Smooth muscle cell (in vitro differentiated cells): ENCODE measurements at regions not wholly inside any gene's neighbourhood (a gene's known extent, or its start where the extent isn't known, plus 50 kb on each side); places are given as distances from the start of the nearest gene placed in this dataset.

Source experiments
- DNase-seq: peaks from one replicate; lab custom pipeline; 2025; ENCODE audit not compliant: unreplicated experiment; lab: John Stamatoyannopoulos, UW
- H2AFZ ChIP-seq: fragments of 200-600 bp; sonication (generic); 2 replicates; pipeline ENCODE4 v1.6.0; 2016; ENCODE audit warnings: antibody characterized with exemption, low read depth, mild to moderate bottlenecking
- H3F3A ChIP-seq: fragments of 200-600 bp; sonication (generic); 2 replicates; pipeline ENCODE4 v1.6.0; 2017; ENCODE audit warnings: antibody characterized with exemption, low read depth
- H3K27ac ChIP-seq: fragments of 200-600 bp; sonication (generic); 2 replicates; pipeline ENCODE4 v1.5.1; 2016; ENCODE audit warnings: low read depth, mild to moderate bottlenecking
- H3K27me3 ChIP-seq: fragments of 200-600 bp; sonication (generic); 2 replicates; pipeline ENCODE4 v1.6.1; 2016; ENCODE audit warnings: low read depth, mild to moderate bottlenecking
- H3K36me3 ChIP-seq: fragments of 200-600 bp; sonication (generic); 2 replicates; pipeline ENCODE4 v1.5.1; 2016; ENCODE audit warnings: low read depth
- H3K4me1 ChIP-seq: fragments of 200-600 bp; sonication (generic); 2 replicates; pipeline ENCODE4 v1.5.1; 2016; ENCODE audit warnings: low read depth
- H3K4me2 ChIP-seq: fragments of 200-600 bp; sonication (generic); 2 replicates; pipeline ENCODE4 v1.6.0; 2016; ENCODE audit warnings: mild to moderate bottlenecking
- H3K4me3 ChIP-seq: fragments of 200-600 bp; sonication (generic); 2 replicates; pipeline ENCODE4 v1.5.1; 2016; ENCODE audit warnings: mild to moderate bottlenecking
- H3K79me2 ChIP-seq: fragments of 200-600 bp; sonication (generic); 2 replicates; pipeline ENCODE4 v1.6.0; 2016; ENCODE audit warnings: low read depth, mild to moderate bottlenecking
- H3K9ac ChIP-seq: fragments of 200-600 bp; sonication (generic); 2 replicates; pipeline ENCODE4 v1.6.0; 2016; ENCODE audit warnings: low read depth
- H3K9me3 ChIP-seq: fragments of 200-600 bp; sonication (generic); replicated peaks from 2 replicates; pipeline ENCODE4 v1.5.1; 2016; ENCODE audit warnings: low read depth
- H4K20me1 ChIP-seq: fragments of 200-600 bp; sonication (generic); 2 replicates; pipeline ENCODE4 v1.6.0; 2016; ENCODE audit warnings: low read depth
- CTCF ChIP-seq: fragments of 200-600 bp; sonication (generic); IDR thresholded peaks from 2 replicates; pipeline ENCODE4 v1.5.1; 2017; ENCODE audit warnings: borderline replicate concordance, mild to moderate bottlenecking, antibody characterized with exemption; ENCODE audit not compliant: insufficient read depth, poor library complexity, severe bottlenecking
- WGBS: methylation state at CpG from one replicate; pipeline ENCODE4 v1.1.7; 2016; ENCODE audit warnings: low lambda C conversion rate; 5-methylcytosine and 5-hydroxymethylcytosine counted together

- Histone ChIP-seq H3K79me2 (no peaks in the 10 kb centered on the region), H3K4me1 (no peaks in the 10 kb centered on the region), H3F3A (no peaks in the 10 kb centered on the region), H3K4me3 (no peak overlapping the region), H4K20me1 (no peaks in the 10 kb centered on the region), H3K4me2 (no peak overlapping the region), H3K9ac (no peak overlapping the region), H3K9me3 (no peaks in the 10 kb centered on the region), H2AFZ (no peak overlapping the region), H3K27ac (no peak overlapping the region), H3K27me3 (no peaks in the 10 kb centered on the region), H3K36me3 (no peaks in the 10 kb centered on the region)
- no peak for TF ChIP-seq CTCF
- no peak for DNase-seq
- 89% methylated on average over 5 of the region's 5 CpGs for WGBS
Observed at GRCh38 chr17:71057938-71058337, 888.6 kb downstream of the KCNJ2 start.

GRCh38 chr17:71063127-71063526 lies 893.8 kb downstream of the KCNJ2 start:
- H3F3A ChIP-seq, result no peaks in the 10 kb centered on the region
- H3K9ac ChIP-seq, result no peak overlapping the region
- H2AFZ ChIP-seq, result no peak overlapping the region
- H3K27ac ChIP-seq, result no peak overlapping the region
- H3K4me3 ChIP-seq, result no peak overlapping the region
- H3K79me2 ChIP-seq, result no peaks in the 10 kb centered on the region
- TF ChIP-seq CTCF, result no peak
- DNase-seq, result no peak
- no peaks in the 10 kb centered on the region for H4K20me1 ChIP-seq
- H3K4me1 ChIP-seq, result no peaks in the 10 kb centered on the region
- WGBS, result 82% methylated on average over 2 of the region's 2 CpGs
- H3K36me3 ChIP-seq, result no peaks in the 10 kb centered on the region
- no peak overlapping the region for H3K4me2 ChIP-seq
- H3K9me3 ChIP-seq, result no peaks in the 10 kb centered on the region
- no peaks in the 10 kb centered on the region for H3K27me3 ChIP-seq

- no peak for DNase-seq
- peaks cover 3% of the 10 kb centered on the region for H3K4me1 ChIP-seq
- no peaks in the 10 kb centered on the region for H3K79me2 ChIP-seq
- 71% methylated on average over 3 of the region's 3 CpGs for WGBS
- H3K9me3 ChIP-seq, result no peaks in the 10 kb centered on the region
- TF ChIP-seq CTCF, result no peak
- no peak overlapping the region for H3K27ac ChIP-seq
- H3K4me2 ChIP-seq, result no peak overlapping the region
- no peak overlapping the region for H3K9ac ChIP-seq
- no peak overlapping the region for H3K4me3 ChIP-seq
- no peaks in the 10 kb centered on the region for H3F3A ChIP-seq
- no peaks in the 10 kb centered on the region for H3K27me3 ChIP-seq
- H2AFZ ChIP-seq, result no peak overlapping the region
- no peaks in the 10 kb centered on the region for H4K20me1 ChIP-seq
- H3K36me3 ChIP-seq, result no peaks in the 10 kb centered on the region
Observed at GRCh38 chr17:71063559-71063958, 894.2 kb downstream of the KCNJ2 start.

- Histone ChIP-seq H3K79me2 (no peaks in the 10 kb centered on the region), H3F3A (no peaks in the 10 kb centered on the region), H3K4me1 (peaks cover 8% of the 10 kb centered on the region), H3K9me3 (no peaks in the 10 kb centered on the region), H3K36me3 (no peaks in the 10 kb centered on the region), H3K4me3 (no peak overlapping the region), H4K20me1 (no peaks in the 10 kb centered on the region), H3K9ac (no peak overlapping the region), H2AFZ (peak overlapping the region; percentile 2), H3K27ac (peak overlapping the region; percentile 45), H3K27me3 (no peaks in the 10 kb centered on the region), H3K4me2 (peak overlapping the region; percentile 28)
- 83% methylated on average over 9 of the region's 9 CpGs for WGBS
- no peak for TF ChIP-seq CTCF
- no peak for DNase-seq
Observed at GRCh38 chr17:71067669-71068407, 898.5 kb downstream of the KCNJ2 start.
